D721Med (cell line): ENCODE measurements at regions not wholly inside any gene's neighbourhood (a gene's known extent, or its start where the extent isn't known, plus 50 kb on each side); places are given as distances from the start of the nearest gene placed in this dataset.

Experiments
- DNase-seq: peaks from one replicate; pipeline ENCODE4 v3.0.0; 2011; ENCODE audit warnings: low spot score; ENCODE audit not compliant: insufficient read length
- FAIRE-seq: peaks from 2 replicates; lab custom pipeline; 2011; peaks lifted over from hg19 to GRCh38; lab: Jason Lieb, UNC
- CTCF ChIP-seq: IDR thresholded peaks from 2 replicates; pipeline ENCODE4 v1.5.1; 2012; ENCODE audit warnings: mild to moderate bottlenecking, control low read depth; ENCODE audit not compliant: insufficient read depth; ENCODE audit errors: missing control alignments

GRCh38 chr10:128864554-128865295 is 602.3 kb upstream of the MGMT start:
- TF ChIP-seq CTCF, result no peak
- no peak for DNase-seq
- FAIRE-seq, result no peak

DNA sequence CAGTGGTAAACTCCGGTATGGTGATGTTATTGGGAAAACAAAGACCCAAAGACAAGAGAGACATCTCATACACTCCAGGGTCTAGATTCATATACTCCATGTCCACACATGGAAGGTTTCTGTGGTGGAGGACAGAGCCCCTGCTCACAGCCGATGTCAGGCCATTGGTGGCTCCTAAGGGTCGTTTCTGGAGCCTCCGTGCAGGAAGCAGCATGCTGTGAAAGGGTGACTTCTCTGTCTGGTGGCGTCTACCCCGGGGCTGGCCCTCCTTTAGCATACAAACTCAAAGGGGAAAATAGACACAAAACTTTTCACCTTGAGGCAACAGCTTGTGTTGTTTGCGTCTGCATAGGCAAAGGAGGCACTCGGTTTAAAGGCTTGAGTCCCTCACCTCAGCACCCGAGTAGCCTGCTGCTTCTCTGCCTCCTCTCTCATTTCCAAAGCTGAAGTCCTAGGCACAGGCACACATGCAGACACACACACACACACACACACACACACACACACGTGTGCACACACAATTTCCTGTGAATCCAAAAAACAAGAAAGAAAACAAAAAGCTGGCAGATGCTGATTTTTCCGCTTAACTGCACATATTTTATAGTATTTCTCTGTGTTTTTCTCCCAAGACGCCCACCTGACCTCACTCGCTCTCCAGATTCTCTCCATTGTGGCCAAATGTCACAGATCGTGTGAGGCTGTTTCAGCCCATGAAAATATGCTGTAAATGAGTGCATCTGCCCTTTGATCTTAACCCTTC is 601.4 kb upstream of the MGMT start:
- DNase-seq, result no peak
- no peak for FAIRE-seq
- TF ChIP-seq CTCF, result no peak

DNA sequence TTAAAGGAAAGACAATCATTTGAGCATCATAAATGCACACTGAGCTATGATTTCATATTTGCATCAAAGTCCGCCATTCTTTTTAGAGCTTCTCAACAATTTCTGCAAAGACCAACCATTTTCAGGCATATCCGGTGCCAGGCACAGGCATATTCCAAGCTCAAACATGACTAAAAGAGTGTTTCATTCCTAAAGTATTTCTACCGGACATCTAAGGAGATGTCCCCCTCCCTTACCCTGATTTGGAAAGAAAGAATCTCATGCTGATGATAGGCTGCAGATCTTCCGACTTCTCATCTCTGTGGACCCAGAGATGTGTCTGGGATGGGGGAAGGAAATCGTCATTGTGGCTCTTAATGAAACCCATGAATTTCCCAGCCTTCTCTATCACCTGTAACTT is 600.5 kb upstream of the MGMT start:
- FAIRE-seq, result no peak
- no peak for TF ChIP-seq CTCF
- no peak for DNase-seq

- DNase-seq, result no peak
- TF ChIP-seq CTCF, result no peak
- FAIRE-seq, result no peak
Observed at GRCh38 chr10:128867210-128867609, 599.8 kb upstream of the MGMT start.

DNA sequence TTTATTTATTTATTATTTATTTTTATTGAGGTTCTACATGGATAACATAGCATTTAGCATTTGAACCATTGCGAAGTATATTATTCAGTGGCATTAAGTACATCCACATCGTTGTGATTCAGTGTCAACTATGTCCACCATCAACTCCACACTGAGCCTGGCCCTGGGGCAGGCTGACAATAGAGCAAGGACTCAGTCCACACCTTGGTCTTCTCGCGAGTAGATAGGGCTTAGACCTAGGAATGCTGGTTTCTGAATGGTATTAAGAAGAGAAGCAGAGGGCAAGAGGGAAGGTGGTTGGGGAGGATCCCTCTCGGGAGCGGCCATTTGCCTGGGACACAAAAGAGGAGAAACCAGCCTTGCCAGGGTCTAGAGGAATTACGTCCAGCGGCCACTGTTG is 599.2 kb upstream of the MGMT start:
- DNase-seq, result no peak

GRCh38 chr10:128868481-128868880 is 598.6 kb upstream of the MGMT start:
- DNase-seq, result no peak
- no peak for TF ChIP-seq CTCF
- no peak for FAIRE-seq

More for the DNA sequence above, 599.2 kb upstream of the MGMT start:
- FAIRE-seq, result no peak
- no peak for TF ChIP-seq CTCF
